ENCODE measurements at regions not wholly inside any gene's neighbourhood (a gene's known extent, or its start where the extent isn't known, plus 50 kb on each side); places are given as distances from the start of the nearest gene placed in this dataset.

DNA sequence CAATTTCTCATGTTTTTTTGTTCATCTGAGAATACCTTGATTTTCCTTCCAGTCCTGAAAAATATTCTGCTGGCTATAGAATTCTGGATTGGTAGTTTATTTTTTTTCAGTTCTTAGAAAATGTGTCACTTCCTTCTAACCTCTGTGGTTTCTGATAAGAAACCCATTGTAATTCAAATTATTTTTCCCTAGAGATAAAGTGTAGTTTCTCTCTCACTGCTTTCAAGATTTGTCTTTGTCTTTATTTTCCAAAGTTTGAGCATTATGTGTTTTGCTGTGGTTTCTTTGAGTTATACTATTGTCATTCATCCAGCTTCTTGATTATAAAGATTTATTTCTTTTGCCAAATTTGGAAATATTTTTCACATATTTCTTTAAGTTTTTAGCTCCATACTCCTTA is 324.0 kb upstream of the SPRY2 start:
- no peak overlapping the region for H3K4me3 Mint-ChIP-seq (ENCODE audit: unreplicated experiment)
- DNase-seq (ENCODE audit: unreplicated experiment), result no peak
- no peak overlapping the region for H3K27ac Mint-ChIP-seq (ENCODE audit: low read depth, unreplicated experiment)
- no peaks in the 10 kb centered on the region for H3K27me3 Mint-ChIP-seq (ENCODE audit: insufficient read depth, unreplicated experiment)
- no peaks in the 10 kb centered on the region for H3K4me1 Mint-ChIP-seq (ENCODE audit: insufficient read depth, unreplicated experiment)
- CTCF ChIA-PET, result no interaction called here
- TF ChIP-seq, protein P1, sequence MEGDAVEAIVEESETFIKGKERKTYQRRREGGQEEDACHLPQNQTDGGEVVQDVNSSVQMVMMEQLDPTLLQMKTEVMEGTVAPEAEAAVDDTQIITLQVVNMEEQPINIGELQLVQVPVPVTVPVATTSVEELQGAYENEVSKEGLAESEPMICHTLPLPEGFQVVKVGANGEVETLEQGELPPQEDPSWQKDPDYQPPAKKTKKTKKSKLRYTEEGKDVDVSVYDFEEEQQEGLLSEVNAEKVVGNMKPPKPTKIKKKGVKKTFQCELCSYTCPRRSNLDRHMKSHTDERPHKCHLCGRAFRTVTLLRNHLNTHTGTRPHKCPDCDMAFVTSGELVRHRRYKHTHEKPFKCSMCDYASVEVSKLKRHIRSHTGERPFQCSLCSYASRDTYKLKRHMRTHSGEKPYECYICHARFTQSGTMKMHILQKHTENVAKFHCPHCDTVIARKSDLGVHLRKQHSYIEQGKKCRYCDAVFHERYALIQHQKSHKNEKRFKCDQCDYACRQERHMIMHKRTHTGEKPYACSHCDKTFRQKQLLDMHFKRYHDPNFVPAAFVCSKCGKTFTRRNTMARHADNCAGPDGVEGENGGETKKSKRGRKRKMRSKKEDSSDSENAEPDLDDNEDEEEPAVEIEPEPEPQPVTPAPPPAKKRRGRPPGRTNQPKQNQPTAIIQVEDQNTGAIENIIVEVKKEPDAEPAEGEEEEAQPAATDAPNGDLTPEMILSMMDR (IDR thresholded peaks at IDR 0.05; ENCODE audit: unreplicated experiment), result no peak
- no peaks in the 10 kb centered on the region for H3K36me3 Mint-ChIP-seq (ENCODE audit: insufficient read depth, unreplicated experiment)
- no peaks in the 10 kb centered on the region for H3K9me3 Mint-ChIP-seq (ENCODE audit: unreplicated experiment)
- POLR2A ChIA-PET, result no interaction called here
- BruUV-seq (replicated peaks), result no TSS peak
- intact Hi-C loops (cut with micrococcal nuclease), result no loop called here

DNA sequence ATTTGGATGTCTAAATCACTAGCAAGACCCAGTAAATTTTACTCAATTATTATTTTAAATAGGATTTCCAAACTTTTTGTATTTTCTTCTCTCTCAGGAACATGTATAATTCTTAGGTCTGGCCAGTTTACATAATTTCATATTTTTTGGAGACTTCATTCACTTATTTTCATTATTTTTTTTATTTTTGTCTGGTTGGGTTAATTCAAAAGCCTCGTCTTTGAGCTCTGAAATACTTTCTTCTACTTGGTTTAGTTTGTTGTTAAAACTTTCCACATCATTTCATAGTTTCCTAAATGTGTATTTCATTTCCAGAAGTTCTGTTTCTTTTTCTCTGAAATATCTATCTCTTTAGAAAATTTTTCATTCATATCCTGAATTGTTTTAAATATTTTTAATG is 322.9 kb upstream of the SPRY2 start:
- Mint-ChIP-seq H3K27ac (ENCODE audit: low read depth, unreplicated experiment) (no peak overlapping the region), H3K4me1 (ENCODE audit: insufficient read depth, unreplicated experiment) (no peaks in the 10 kb centered on the region), H3K36me3 (ENCODE audit: insufficient read depth, unreplicated experiment) (no peaks in the 10 kb centered on the region), H3K4me3 (ENCODE audit: unreplicated experiment) (no peak overlapping the region), H3K9me3 (ENCODE audit: unreplicated experiment) (no peaks in the 10 kb centered on the region), H3K27me3 (ENCODE audit: insufficient read depth, unreplicated experiment) (no peaks in the 10 kb centered on the region)
- no peak for DNase-seq (ENCODE audit: unreplicated experiment)
- intact Hi-C loops (cut with micrococcal nuclease), result no loop called here
- ChIA-PET POLR2A (no interaction called here), CTCF (no interaction called here)
- no TSS peak for BruUV-seq (replicated peaks)
- TF ChIP-seq, protein P1 (IDR thresholded peaks at IDR 0.05; ENCODE audit: unreplicated experiment), result no peak

GRCh38 chr13:80658705-80659104 is 317.8 kb upstream of the SPRY2 start:
- intact Hi-C loops (cut with micrococcal nuclease), result no loop called here
- no peaks in the 10 kb centered on the region for H3K36me3 Mint-ChIP-seq (ENCODE audit: insufficient read depth, unreplicated experiment)
- no TSS peak for BruUV-seq (replicated peaks)
- H3K4me1 Mint-ChIP-seq (ENCODE audit: insufficient read depth, unreplicated experiment), result no peaks in the 10 kb centered on the region
- no peaks in the 10 kb centered on the region for H3K27me3 Mint-ChIP-seq (ENCODE audit: insufficient read depth, unreplicated experiment)
- DNase-seq (ENCODE audit: unreplicated experiment), result no peak
- H3K9me3 Mint-ChIP-seq (ENCODE audit: unreplicated experiment), result peaks cover 9% of the 10 kb centered on the region
- H3K4me3 Mint-ChIP-seq (ENCODE audit: unreplicated experiment), result no peak overlapping the region
- no peak overlapping the region for H3K27ac Mint-ChIP-seq (ENCODE audit: low read depth, unreplicated experiment)
- ChIA-PET CTCF (interaction anchor here (0.6 to 0.7 kb wide), 3 partner anchors 32 to 359 kb away, joined by 3 read pairs; no protein-coding TSS in a partner anchor), POLR2A (no interaction called here)
- TF ChIP-seq, protein P1 (IDR thresholded peaks at IDR 0.05; ENCODE audit: unreplicated experiment), result no peak

GRCh38 chr13:80656512-80656904 is 315.6 kb upstream of the SPRY2 start:
- no TSS peak for BruUV-seq (replicated peaks)
- intact Hi-C loops (cut with micrococcal nuclease), result no loop called here
- CTCF ChIA-PET, result no interaction called here

More at GRCh38 chr13:80656512-80656904, 315.6 kb upstream of the SPRY2 start:
- POLR2A ChIA-PET, result no interaction called here
- no peak overlapping the region for H3K27ac Mint-ChIP-seq (ENCODE audit: low read depth, unreplicated experiment)
- H3K4me3 Mint-ChIP-seq (ENCODE audit: unreplicated experiment), result no peak overlapping the region
- H3K9me3 Mint-ChIP-seq (ENCODE audit: unreplicated experiment), result peaks cover 9% of the 10 kb centered on the region
- TF ChIP-seq, protein P1 (IDR thresholded peaks at IDR 0.05; ENCODE audit: unreplicated experiment), result no peak
- H3K36me3 Mint-ChIP-seq (ENCODE audit: insufficient read depth, unreplicated experiment), result no peaks in the 10 kb centered on the region
- no peak for DNase-seq (ENCODE audit: unreplicated experiment)
- H3K27me3 Mint-ChIP-seq (ENCODE audit: insufficient read depth, unreplicated experiment), result no peaks in the 10 kb centered on the region
- peaks cover 6% of the 10 kb centered on the region for H3K4me1 Mint-ChIP-seq (ENCODE audit: insufficient read depth, unreplicated experiment)
